ENCODE measurements at regions not wholly inside any gene's neighbourhood (a gene's known extent, or its start where the extent isn't known, plus 50 kb on each side); places are given as distances from the start of the nearest gene placed in this dataset.

DNA sequence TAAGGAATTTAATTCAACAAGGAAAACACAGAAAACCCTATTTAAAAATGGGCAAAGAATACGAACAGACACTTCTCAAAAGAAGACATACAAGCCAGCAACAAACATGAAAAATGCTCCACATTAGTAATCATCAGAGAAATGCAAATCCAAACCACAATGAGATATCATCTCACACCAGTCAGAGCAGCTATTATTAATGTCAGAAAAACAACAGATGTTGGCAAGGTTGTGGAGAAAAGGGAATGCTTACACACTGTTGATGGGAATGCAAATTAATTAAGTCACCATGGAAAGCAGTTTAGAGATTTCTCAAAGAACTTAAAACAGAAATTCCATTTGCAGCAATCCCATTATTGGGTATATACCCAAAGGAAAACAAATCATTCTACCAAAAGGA is 55.2 kb downstream of the GCC1 start:
- POLR2A ChIA-PET = no interaction called here
- H3K9me3 ChIP-seq (ENCODE audit: control insufficient read depth, insufficient read depth, low read depth, low read length) = no peaks in the 10 kb centered on the region
- H3K4me3 ChIP-seq (ENCODE audit: low read depth, low read length) = no peak overlapping the region
- H3K27ac ChIP-seq (ENCODE audit: extremely low read depth, low read depth, low read length) = no peak overlapping the region
- H3K4me1 ChIP-seq (ENCODE audit: control insufficient read depth, insufficient read depth, low read length) = no peaks in the 10 kb centered on the region
- CTCF ChIA-PET = no interaction called here
- no peaks in the 10 kb centered on the region for H3K36me3 ChIP-seq (ENCODE audit: control insufficient read depth in 2 of 2, insufficient read depth in 1 of 2, low read length in 2 of 2)
- TF ChIP-seq ZBTB21 (tag by site-specific recombination; IDR thresholded peaks at IDR 0.05) (no peak), ZNF132 (tag by site-specific recombination; IDR thresholded peaks at IDR 0.05; ENCODE audit: borderline replicate concordance) (no peak), ZNF221 (tag by site-specific recombination; IDR thresholded peaks at IDR 0.05; ENCODE audit: borderline replicate concordance) (no peak), ZNF274 (IDR thresholded peaks at IDR 0.05; ENCODE audit: low read length) (no peak), ZNF274 (tag by site-specific recombination; IDR thresholded peaks at IDR 0.05; ENCODE audit: borderline replicate concordance) (no peak), ZNF596 (tag by site-specific recombination; IDR thresholded peaks at IDR 0.05) (no peak), ZSCAN16 (tag by site-specific recombination; IDR thresholded peaks at IDR 0.05) (no peak), ZNF610 (tag by site-specific recombination; IDR thresholded peaks at IDR 0.05; ENCODE audit: borderline replicate concordance) (no peak), SCRT1 (tag by site-specific recombination; IDR thresholded peaks at IDR 0.05; ENCODE audit: borderline replicate concordance) (no peak), ZNF777 (tag by site-specific recombination; IDR thresholded peaks at IDR 0.05; ENCODE audit: borderline replicate concordance) (no peak), ZIC2 (tag by site-specific recombination; IDR thresholded peaks at IDR 0.05) (no peak), ZNF10 (tag by site-specific recombination; IDR thresholded peaks at IDR 0.05) (no peak)
- TF ChIP-seq, protein P1, sequence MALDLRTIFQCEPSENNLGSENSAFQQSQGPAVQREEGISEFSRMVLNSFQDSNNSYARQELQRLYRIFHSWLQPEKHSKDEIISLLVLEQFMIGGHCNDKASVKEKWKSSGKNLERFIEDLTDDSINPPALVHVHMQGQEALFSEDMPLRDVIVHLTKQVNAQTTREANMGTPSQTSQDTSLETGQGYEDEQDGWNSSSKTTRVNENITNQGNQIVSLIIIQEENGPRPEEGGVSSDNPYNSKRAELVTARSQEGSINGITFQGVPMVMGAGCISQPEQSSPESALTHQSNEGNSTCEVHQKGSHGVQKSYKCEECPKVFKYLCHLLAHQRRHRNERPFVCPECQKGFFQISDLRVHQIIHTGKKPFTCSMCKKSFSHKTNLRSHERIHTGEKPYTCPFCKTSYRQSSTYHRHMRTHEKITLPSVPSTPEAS (tag by site-specific recombination; IDR thresholded peaks at IDR 0.05) = no peak
- TF ChIP-seq, protein P2, sequence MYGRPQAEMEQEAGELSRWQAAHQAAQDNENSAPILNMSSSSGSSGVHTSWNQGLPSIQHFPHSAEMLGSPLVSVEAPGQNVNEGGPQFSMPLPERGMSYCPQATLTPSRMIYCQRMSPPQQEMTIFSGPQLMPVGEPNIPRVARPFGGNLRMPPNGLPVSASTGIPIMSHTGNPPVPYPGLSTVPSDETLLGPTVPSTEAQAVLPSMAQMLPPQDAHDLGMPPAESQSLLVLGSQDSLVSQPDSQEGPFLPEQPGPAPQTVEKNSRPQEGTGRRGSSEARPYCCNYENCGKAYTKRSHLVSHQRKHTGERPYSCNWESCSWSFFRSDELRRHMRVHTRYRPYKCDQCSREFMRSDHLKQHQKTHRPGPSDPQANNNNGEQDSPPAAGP (tag by site-specific recombination; IDR thresholded peaks at IDR 0.05) = no peak
- TF ChIP-seq, protein P3, sequence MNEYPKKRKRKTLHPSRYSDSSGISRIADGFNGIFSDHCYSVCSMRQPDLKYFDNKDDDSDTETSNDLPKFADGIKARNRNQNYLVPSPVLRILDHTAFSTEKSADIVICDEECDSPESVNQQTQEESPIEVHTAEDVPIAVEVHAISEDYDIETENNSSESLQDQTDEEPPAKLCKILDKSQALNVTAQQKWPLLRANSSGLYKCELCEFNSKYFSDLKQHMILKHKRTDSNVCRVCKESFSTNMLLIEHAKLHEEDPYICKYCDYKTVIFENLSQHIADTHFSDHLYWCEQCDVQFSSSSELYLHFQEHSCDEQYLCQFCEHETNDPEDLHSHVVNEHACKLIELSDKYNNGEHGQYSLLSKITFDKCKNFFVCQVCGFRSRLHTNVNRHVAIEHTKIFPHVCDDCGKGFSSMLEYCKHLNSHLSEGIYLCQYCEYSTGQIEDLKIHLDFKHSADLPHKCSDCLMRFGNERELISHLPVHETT (tag by site-specific recombination; IDR thresholded peaks at IDR 0.05) = no peak
- TF ChIP-seq, protein P4, sequence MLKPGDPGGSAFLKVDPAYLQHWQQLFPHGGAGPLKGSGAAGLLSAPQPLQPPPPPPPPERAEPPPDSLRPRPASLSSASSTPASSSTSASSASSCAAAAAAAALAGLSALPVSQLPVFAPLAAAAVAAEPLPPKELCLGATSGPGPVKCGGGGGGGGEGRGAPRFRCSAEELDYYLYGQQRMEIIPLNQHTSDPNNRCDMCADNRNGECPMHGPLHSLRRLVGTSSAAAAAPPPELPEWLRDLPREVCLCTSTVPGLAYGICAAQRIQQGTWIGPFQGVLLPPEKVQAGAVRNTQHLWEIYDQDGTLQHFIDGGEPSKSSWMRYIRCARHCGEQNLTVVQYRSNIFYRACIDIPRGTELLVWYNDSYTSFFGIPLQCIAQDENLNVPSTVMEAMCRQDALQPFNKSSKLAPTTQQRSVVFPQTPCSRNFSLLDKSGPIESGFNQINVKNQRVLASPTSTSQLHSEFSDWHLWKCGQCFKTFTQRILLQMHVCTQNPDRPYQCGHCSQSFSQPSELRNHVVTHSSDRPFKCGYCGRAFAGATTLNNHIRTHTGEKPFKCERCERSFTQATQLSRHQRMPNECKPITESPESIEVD (tag by site-specific recombination; IDR thresholded peaks at IDR 0.05) = no peak
- TF ChIP-seq, protein P5, sequence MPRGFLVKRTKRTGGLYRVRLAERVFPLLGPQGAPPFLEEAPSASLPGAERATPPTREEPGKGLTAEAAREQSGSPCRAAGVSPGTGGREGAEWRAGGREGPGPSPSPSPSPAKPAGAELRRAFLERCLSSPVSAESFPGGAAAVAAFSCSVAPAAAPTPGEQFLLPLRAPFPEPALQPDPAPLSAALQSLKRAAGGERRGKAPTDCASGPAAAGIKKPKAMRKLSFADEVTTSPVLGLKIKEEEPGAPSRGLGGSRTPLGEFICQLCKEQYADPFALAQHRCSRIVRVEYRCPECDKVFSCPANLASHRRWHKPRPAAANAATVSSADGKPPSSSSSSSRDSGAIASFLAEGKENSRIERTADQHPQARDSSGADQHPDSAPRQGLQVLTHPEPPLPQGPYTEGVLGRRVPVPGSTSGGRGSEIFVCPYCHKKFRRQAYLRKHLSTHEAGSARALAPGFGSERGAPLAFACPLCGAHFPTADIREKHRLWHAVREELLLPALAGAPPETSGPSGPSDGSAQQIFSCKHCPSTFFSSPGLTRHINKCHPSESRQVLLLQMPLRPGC (tag by site-specific recombination; IDR thresholded peaks at IDR 0.05) = no peak
- TF ChIP-seq, protein P6, sequence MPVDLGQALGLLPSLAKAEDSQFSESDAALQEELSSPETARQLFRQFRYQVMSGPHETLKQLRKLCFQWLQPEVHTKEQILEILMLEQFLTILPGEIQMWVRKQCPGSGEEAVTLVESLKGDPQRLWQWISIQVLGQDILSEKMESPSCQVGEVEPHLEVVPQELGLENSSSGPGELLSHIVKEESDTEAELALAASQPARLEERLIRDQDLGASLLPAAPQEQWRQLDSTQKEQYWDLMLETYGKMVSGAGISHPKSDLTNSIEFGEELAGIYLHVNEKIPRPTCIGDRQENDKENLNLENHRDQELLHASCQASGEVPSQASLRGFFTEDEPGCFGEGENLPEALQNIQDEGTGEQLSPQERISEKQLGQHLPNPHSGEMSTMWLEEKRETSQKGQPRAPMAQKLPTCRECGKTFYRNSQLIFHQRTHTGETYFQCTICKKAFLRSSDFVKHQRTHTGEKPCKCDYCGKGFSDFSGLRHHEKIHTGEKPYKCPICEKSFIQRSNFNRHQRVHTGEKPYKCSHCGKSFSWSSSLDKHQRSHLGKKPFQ (tag by site-specific recombination; IDR thresholded peaks at IDR 0.05) = no peak

All from HEK293 (cell line).